ENCODE measurements at regions not wholly inside any gene's neighbourhood (a gene's known extent, or its start where the extent isn't known, plus 50 kb on each side); places are given as distances from the start of the nearest gene placed in this dataset.

- no peaks in the 10 kb centered on the region for H3K36me3 ChIP-seq (ENCODE audit: insufficient read depth, low read depth, low read length)
- peaks cover under 1% of the 10 kb centered on the region; the same call in 1 of the 2 replicates for H3K4me1 ChIP-seq (ENCODE audit: insufficient read depth, low read length)
- no peaks in the 10 kb centered on the region for H3K9me3 ChIP-seq (ENCODE audit: insufficient read depth, low read depth, low read length)
- peaks cover 65% of the 10 kb centered on the region for H3K27me3 ChIP-seq (ENCODE audit: insufficient read depth, low read length)
- H3K27ac ChIP-seq (ENCODE audit: low read length): no peak overlapping the region
- no peak overlapping the region for H3K4me3 ChIP-seq (ENCODE audit: low read length)
- no peak overlapping the region for H3K9ac ChIP-seq (ENCODE audit: low read depth, low read length)
Measured at GRCh38 chr7:115232041-115232440, 310.1 kb downstream of the MDFIC start.

- H3K27me3 ChIP-seq (ENCODE audit: insufficient read depth, low read length): peaks cover 74% of the 10 kb centered on the region
- H3K9ac ChIP-seq (ENCODE audit: low read depth, low read length): no peak overlapping the region
- no peak overlapping the region for H3K27ac ChIP-seq (ENCODE audit: low read length)
- no peaks in the 10 kb centered on the region for H3K9me3 ChIP-seq (ENCODE audit: insufficient read depth, low read depth, low read length)
- no peaks in the 10 kb centered on the region for H3K36me3 ChIP-seq (ENCODE audit: insufficient read depth, low read depth, low read length)
- no peak overlapping the region for H3K4me3 ChIP-seq (ENCODE audit: low read length)
- H3K4me1 ChIP-seq (ENCODE audit: insufficient read depth, low read length): peaks cover 5% of the 10 kb centered on the region
Measured at GRCh38 chr7:115230882-115231571, 309.1 kb downstream of the MDFIC start.

GRCh38 chr7:115229401-115230105 is 307.7 kb downstream of the MDFIC start:
- H3K36me3 ChIP-seq (ENCODE audit: insufficient read depth, low read depth, low read length): no peaks in the 10 kb centered on the region
- no peak overlapping the region for H3K27ac ChIP-seq (ENCODE audit: low read length)
- H3K27me3 ChIP-seq (ENCODE audit: insufficient read depth, low read length): peaks cover 88% of the 10 kb centered on the region
- no peaks in the 10 kb centered on the region for H3K9me3 ChIP-seq (ENCODE audit: insufficient read depth, low read depth, low read length)
- peaks cover 14% of the 10 kb centered on the region for H3K4me1 ChIP-seq (ENCODE audit: insufficient read depth, low read length)
- no peak overlapping the region for H3K4me3 ChIP-seq (ENCODE audit: low read length)
- H3K9ac ChIP-seq (ENCODE audit: low read depth, low read length): no peak overlapping the region

GRCh38 chr7:115227473-115228235 is 305.8 kb downstream of the MDFIC start:
- Histone ChIP-seq H3K4me3 (ENCODE audit: low read length) (no peak overlapping the region), H3K4me1 (ENCODE audit: insufficient read depth, low read length) (peaks cover 14% of the 10 kb centered on the region), H3K27ac (ENCODE audit: low read length) (no peak overlapping the region), H3K36me3 (ENCODE audit: insufficient read depth, low read depth, low read length) (no peaks in the 10 kb centered on the region), H3K9ac (ENCODE audit: low read depth, low read length) (no peak overlapping the region), H3K27me3 (ENCODE audit: insufficient read depth, low read length) (peaks cover 99% of the 10 kb centered on the region), H3K9me3 (ENCODE audit: insufficient read depth, low read depth, low read length) (no peaks in the 10 kb centered on the region)

GRCh38 chr7:115226410-115226809 is 304.5 kb downstream of the MDFIC start:
- Histone ChIP-seq H3K27me3 (ENCODE audit: insufficient read depth, low read length) (peaks cover 96% of the 10 kb centered on the region), H3K27ac (ENCODE audit: low read length) (no peak overlapping the region), H3K4me3 (ENCODE audit: low read length) (no peak overlapping the region)

GRCh38 chr7:115224922-115225321 is 303.0 kb downstream of the MDFIC start:
- Histone ChIP-seq H3K4me1 (ENCODE audit: insufficient read depth, low read length) (peaks cover 14% of the 10 kb centered on the region), H3K4me3 (ENCODE audit: low read length) (no peak overlapping the region), H3K36me3 (ENCODE audit: insufficient read depth, low read depth, low read length) (no peaks in the 10 kb centered on the region), H3K27me3 (ENCODE audit: insufficient read depth, low read length) (peaks cover 95% of the 10 kb centered on the region), H3K9ac (ENCODE audit: low read depth, low read length) (no peak overlapping the region), H3K27ac (ENCODE audit: low read length) (no peak overlapping the region), H3K9me3 (ENCODE audit: insufficient read depth, low read depth, low read length) (no peaks in the 10 kb centered on the region)

More at GRCh38 chr7:115226410-115226809, 304.5 kb downstream of the MDFIC start:
- no peak overlapping the region for H3K9ac ChIP-seq (ENCODE audit: low read depth, low read length)
- H3K4me1 ChIP-seq (ENCODE audit: insufficient read depth, low read length): peaks cover 14% of the 10 kb centered on the region
- H3K36me3 ChIP-seq (ENCODE audit: insufficient read depth, low read depth, low read length): no peaks in the 10 kb centered on the region
- H3K9me3 ChIP-seq (ENCODE audit: insufficient read depth, low read depth, low read length): no peaks in the 10 kb centered on the region

GRCh38 chr7:115223959-115224358 is 302.1 kb downstream of the MDFIC start:
- H3K9ac ChIP-seq (ENCODE audit: low read depth, low read length): no peak overlapping the region
- H3K4me1 ChIP-seq (ENCODE audit: insufficient read depth, low read length): peaks cover 14% of the 10 kb centered on the region; the same call in 1 of the 2 replicates
- H3K36me3 ChIP-seq (ENCODE audit: insufficient read depth, low read depth, low read length): no peaks in the 10 kb centered on the region
- H3K9me3 ChIP-seq (ENCODE audit: insufficient read depth, low read depth, low read length): no peaks in the 10 kb centered on the region
- H3K27me3 ChIP-seq (ENCODE audit: insufficient read depth, low read length): peaks cover 89% of the 10 kb centered on the region
- H3K27ac ChIP-seq (ENCODE audit: low read length): no peak overlapping the region
- H3K4me3 ChIP-seq (ENCODE audit: low read length): no peak overlapping the region

GRCh38 chr7:115221456-115221855 is 299.6 kb downstream of the MDFIC start:
- Histone ChIP-seq H3K9me3 (ENCODE audit: insufficient read depth, low read depth, low read length) (no peaks in the 10 kb centered on the region), H3K4me1 (ENCODE audit: insufficient read depth, low read length) (peaks cover 9% of the 10 kb centered on the region; the same call in 1 of the 2 replicates), H3K27ac (ENCODE audit: low read length) (no peak overlapping the region), H3K27me3 (ENCODE audit: insufficient read depth, low read length) (peaks cover 69% of the 10 kb centered on the region), H3K4me3 (ENCODE audit: low read length) (no peak overlapping the region), H3K36me3 (ENCODE audit: insufficient read depth, low read depth, low read length) (no peaks in the 10 kb centered on the region), H3K9ac (ENCODE audit: low read depth, low read length) (no peak overlapping the region)

- Histone ChIP-seq H3K4me1 (ENCODE audit: insufficient read depth, low read length) (no peaks in the 10 kb centered on the region), H3K27me3 (ENCODE audit: insufficient read depth, low read length) (peaks cover 37% of the 10 kb centered on the region), H3K9ac (ENCODE audit: low read depth, low read length) (no peak overlapping the region), H3K4me3 (ENCODE audit: low read length) (no peak overlapping the region), H3K36me3 (ENCODE audit: insufficient read depth, low read depth, low read length) (no peaks in the 10 kb centered on the region), H3K9me3 (ENCODE audit: insufficient read depth, low read depth, low read length) (no peaks in the 10 kb centered on the region), H3K27ac (ENCODE audit: low read length) (no peak overlapping the region)
Measured at GRCh38 chr7:115218076-115218475, 296.2 kb downstream of the MDFIC start.

GRCh38 chr7:115217373-115217772 is 295.5 kb downstream of the MDFIC start:
- Histone ChIP-seq H3K9ac (ENCODE audit: low read depth, low read length) (no peak overlapping the region), H3K36me3 (ENCODE audit: insufficient read depth, low read depth, low read length) (no peaks in the 10 kb centered on the region)

GRCh38 chr7:115216652-115217051 is 294.8 kb downstream of the MDFIC start:
- peaks cover 25% of the 10 kb centered on the region for H3K27me3 ChIP-seq (ENCODE audit: insufficient read depth, low read length)
- H3K9me3 ChIP-seq (ENCODE audit: insufficient read depth, low read depth, low read length): no peaks in the 10 kb centered on the region
- no peaks in the 10 kb centered on the region for H3K4me1 ChIP-seq (ENCODE audit: insufficient read depth, low read length)
- no peaks in the 10 kb centered on the region for H3K36me3 ChIP-seq (ENCODE audit: insufficient read depth, low read depth, low read length)
- no peak overlapping the region for H3K9ac ChIP-seq (ENCODE audit: low read depth, low read length)
- H3K4me3 ChIP-seq (ENCODE audit: low read length): no peak overlapping the region
- no peak overlapping the region for H3K27ac ChIP-seq (ENCODE audit: low read length)

More at GRCh38 chr7:115217373-115217772, 295.5 kb downstream of the MDFIC start:
- H3K4me3 ChIP-seq (ENCODE audit: low read length): no peak overlapping the region
- H3K27me3 ChIP-seq (ENCODE audit: insufficient read depth, low read length): peaks cover 31% of the 10 kb centered on the region
- H3K27ac ChIP-seq (ENCODE audit: low read length): no peak overlapping the region
- no peaks in the 10 kb centered on the region for H3K9me3 ChIP-seq (ENCODE audit: insufficient read depth, low read depth, low read length)
- H3K4me1 ChIP-seq (ENCODE audit: insufficient read depth, low read length): no peaks in the 10 kb centered on the region
